DND-41 (cell line): ENCODE measurements at regions not wholly inside any gene's neighbourhood (a gene's known extent, or its start where the extent isn't known, plus 50 kb on each side); places are given as distances from the start of the nearest gene placed in this dataset.

Source experiments
- ATAC-seq: fragments of 200-7000 bp; cut with Tn5 transposase; 3 replicates; pipeline ENCODE4 v1.9.1; 2021; ENCODE audit warnings: low read depth; ENCODE audit not compliant: insufficient read depth
- DNase-seq: peaks from one replicate; pipeline ENCODE4 v3.0.0-alpha.2; 2020
- H2AFZ ChIP-seq: 2 replicates; pipeline ENCODE4 v1.6.0; 2012; ENCODE audit warnings: low read depth, low read length
- H3K27ac ChIP-seq: 2 replicates; pipeline ENCODE4 v1.5.1; 2012; ENCODE audit warnings: low read length, inconsistent platforms
- H3K27me3 ChIP-seq: fragments of 200-600 bp; sonication (generic); 2 replicates; pipeline ENCODE4 v1.6.0; 2012; ENCODE audit warnings: low read length, mild to moderate bottlenecking, inconsistent platforms; ENCODE audit not compliant: insufficient read depth, poor library complexity
- H3K36me3 ChIP-seq: 2 replicates; pipeline ENCODE4 v1.5.1; 2012; ENCODE audit warnings: low read length, inconsistent platforms; ENCODE audit not compliant: insufficient read depth
- H3K4me1 ChIP-seq: 2 replicates; pipeline ENCODE4 v1.5.1; 2012; ENCODE audit warnings: mild to moderate bottlenecking, low read length; ENCODE audit not compliant: insufficient read depth
- H3K4me2 ChIP-seq: 2 replicates; pipeline ENCODE4 v1.6.0; 2012; ENCODE audit warnings: mild to moderate bottlenecking, moderate library complexity, low read length, inconsistent platforms; ENCODE audit not compliant: insufficient read depth
- H3K4me3 ChIP-seq, 2 experiments: fragments of 200-600 bp in 1 of 2; shearing (Covaris generic) in 1 of 2; 2 replicates each; pipeline ENCODE4 v1.5.1; 2012 to 2016; ENCODE audit warnings: inconsistent platforms in 2 of 2, low read length in 2 of 2, mild to moderate bottlenecking in 2 of 2, low read depth in 1 of 2, moderate library complexity in 1 of 2
- H3K79me2 ChIP-seq: 2 replicates; pipeline ENCODE4 v1.6.0; 2012; ENCODE audit warnings: low read length, inconsistent platforms; ENCODE audit not compliant: insufficient read depth
- H3K9ac ChIP-seq: 2 replicates; pipeline ENCODE4 v1.6.0; 2012; ENCODE audit warnings: low read depth, mild to moderate bottlenecking, inconsistent platforms, low read length, moderate library complexity
- H3K9me3 ChIP-seq: 2 replicates; pipeline ENCODE4 v1.5.1; 2012; ENCODE audit warnings: low read length, moderate library complexity, mild to moderate bottlenecking, inconsistent platforms; ENCODE audit not compliant: insufficient read depth, severe bottlenecking
- H4K20me1 ChIP-seq: 2 replicates; pipeline ENCODE4 v1.6.0; 2012; ENCODE audit warnings: low read length; ENCODE audit not compliant: insufficient read depth
- CTCF ChIP-seq: IDR thresholded peaks from 2 replicates; pipeline ENCODE4 v1.5.1; 2012; ENCODE audit warnings: borderline replicate concordance, low read length, moderate library complexity, mild to moderate bottlenecking; ENCODE audit not compliant: poor library complexity, severe bottlenecking; ENCODE audit errors: extremely low read depth
- EZH2 ChIP-seq: IDR thresholded peaks from 3 replicates; pipeline ENCODE4 v1.6.1; 2012; ENCODE audit warnings: borderline replicate concordance, low read depth, mild to moderate bottlenecking, moderate library complexity, low read length, inconsistent platforms; ENCODE audit not compliant: severe bottlenecking

- TF ChIP-seq CTCF, result no peak
- TF ChIP-seq EZH2, result no peak
- H3K79me2 ChIP-seq, result no peaks in the 10 kb centered on the region
- H3K4me3 ChIP-seq, result no peak overlapping the region
- no peaks in the 10 kb centered on the region for H3K36me3 ChIP-seq
- no peak overlapping the region for H3K4me2 ChIP-seq
- H3K9me3 ChIP-seq, result no peaks in the 10 kb centered on the region
- H3K4me1 ChIP-seq, result no peaks in the 10 kb centered on the region
- H4K20me1 ChIP-seq, result no peaks in the 10 kb centered on the region
- no peak overlapping the region for H2AFZ ChIP-seq
- no peaks in the 10 kb centered on the region for H3K27me3 ChIP-seq
- ATAC-seq (no peak), DNase-seq (no peak)
- no peak overlapping the region for H3K27ac ChIP-seq
- no peak overlapping the region for H3K9ac ChIP-seq
Measured at GRCh38 chr6:139972116-139972515, 597.7 kb upstream of the CITED2 start.

- no peaks in the 10 kb centered on the region for H3K79me2 ChIP-seq
- no peaks in the 10 kb centered on the region for H3K4me1 ChIP-seq
- H3K4me3 ChIP-seq, result no peak overlapping the region
- TF ChIP-seq CTCF (no peak), EZH2 (no peak)
- DNase-seq (no peak), ATAC-seq (no peak)
- no peak overlapping the region for H3K9ac ChIP-seq
- H3K36me3 ChIP-seq, result no peaks in the 10 kb centered on the region
- no peak overlapping the region for H2AFZ ChIP-seq
- H3K27me3 ChIP-seq, result no peaks in the 10 kb centered on the region
- no peak overlapping the region for H3K27ac ChIP-seq
- no peak overlapping the region for H3K4me2 ChIP-seq
- H4K20me1 ChIP-seq, result no peaks in the 10 kb centered on the region
- no peaks in the 10 kb centered on the region for H3K9me3 ChIP-seq
Measured at GRCh38 chr6:139970591-139970991, 596.1 kb upstream of the CITED2 start.

GRCh38 chr6:139967497-139967896, 593.0 kb upstream of the CITED2 start:
- DNase-seq (no peak), ATAC-seq (no peak)
- Histone ChIP-seq H2AFZ (no peak overlapping the region), H3K9ac (no peak overlapping the region), H3K4me2 (no peak overlapping the region), H3K27ac (no peak overlapping the region), H3K4me3 (no peak overlapping the region), H3K9me3 (no peaks in the 10 kb centered on the region), H3K27me3 (no peaks in the 10 kb centered on the region), H3K4me1 (no peaks in the 10 kb centered on the region), H3K36me3 (no peaks in the 10 kb centered on the region), H3K79me2 (no peaks in the 10 kb centered on the region), H4K20me1 (no peaks in the 10 kb centered on the region)
- no peak for TF ChIP-seq CTCF
- no peak for TF ChIP-seq EZH2

GRCh38 chr6:139965393-139965792, 590.9 kb upstream of the CITED2 start:
- Histone ChIP-seq H3K9ac (no peak overlapping the region), H4K20me1 (no peaks in the 10 kb centered on the region), H3K27me3 (no peaks in the 10 kb centered on the region), H3K4me3 (no peak overlapping the region), H3K9me3 (no peaks in the 10 kb centered on the region), H3K36me3 (no peaks in the 10 kb centered on the region), H3K27ac (no peak overlapping the region), H2AFZ (no peak overlapping the region), H3K79me2 (no peaks in the 10 kb centered on the region), H3K4me2 (no peak overlapping the region), H3K4me1 (no peaks in the 10 kb centered on the region)
- DNase-seq (no peak), ATAC-seq (no peak)
- TF ChIP-seq CTCF (no peak), EZH2 (no peak)
